SK-N-SH (cell line): ENCODE measurements at regions not wholly inside any gene's neighbourhood (a gene's known extent, or its start where the extent isn't known, plus 50 kb on each side); places are given as distances from the start of the nearest gene placed in this dataset.

Source experiments
- CTCF ChIA-PET: fragments of 300-600, 350-600 bp; formaldehyde crosslinking; extraction: SDS; loops from one replicate; lab custom pipeline; 2021; lab: Yijun Ruan, JAX
- POLR2A ChIA-PET: fragments of 350-600 bp; sonication (Branson Sonifier 250); formaldehyde crosslinking; extraction: SDS; loops from one replicate; lab custom pipeline; 2020; ENCODE audit warnings: antibody characterized with exemption, inconsistent platforms; lab: Yijun Ruan, JAX
- DNase-seq: peaks from one replicate; pipeline ENCODE4 v3.0.0; 2012
- H2AFZ ChIP-seq: fragments of 200-600 bp; sonication (generic); 2 replicates; pipeline ENCODE4 v1.8.1; 2016; ENCODE audit warnings: antibody characterized with exemption, mild to moderate bottlenecking, low read depth
- H3F3A ChIP-seq: fragments of 200-600 bp; sonication (generic); replicated peaks from 2 replicates; pipeline ENCODE3; 2016; ENCODE audit warnings: antibody characterized with exemption, mild to moderate bottlenecking; ENCODE audit not compliant: insufficient read depth
- H3K27ac ChIP-seq, 2 experiments: fragments of 200-500 bp in 1 of 2; fragments of 200-600 bp in 1 of 2; sonication (Bioruptor generic) in 1 of 2; sonication (generic), shearing (Covaris generic) in 1 of 2; 2 replicates each; pipeline versions ENCODE4 v1.5.1 to v1.6.1; 2014 to 2016; ENCODE audit warnings: low read depth in 2 of 2, inconsistent platforms in 1 of 2, low read length in 1 of 2, mild to moderate bottlenecking in 1 of 2, mixed read lengths in 1 of 2
- H3K27me3 ChIP-seq: fragments of 200-600 bp; sonication (generic), shearing (Covaris generic); 2 replicates; pipeline ENCODE4 v1.6.1; 2016; ENCODE audit warnings: mixed run types; ENCODE audit not compliant: insufficient read depth
- H3K36me3 ChIP-seq, 2 experiments: fragments of 200-500 bp in 1 of 2; fragments of 200-600 bp in 1 of 2; sonication (Bioruptor generic) in 1 of 2; sonication (generic) in 1 of 2; replicated peaks in 1 of 2; 2 replicates each; pipeline versions ENCODE3 to v1.5.1; 2014 to 2016; ENCODE audit warnings: low read length in 1 of 2, mild to moderate bottlenecking in 1 of 2; ENCODE audit not compliant: insufficient read depth in 2 of 2, control insufficient read depth in 1 of 2
- H3K4me1 ChIP-seq, 2 experiments: fragments of 200-500 bp in 1 of 2; fragments of 200-600 bp in 1 of 2; sonication (Bioruptor generic) in 1 of 2; sonication (generic), shearing (Covaris generic) in 1 of 2; 2 replicates each; pipeline versions ENCODE4 v1.5.1 to v1.6.1; 2014 to 2016; ENCODE audit warnings: low read depth in 1 of 2, low read length in 1 of 2, mixed run types in 1 of 2; ENCODE audit not compliant: insufficient read depth in 2 of 2, control insufficient read depth in 1 of 2
- H3K4me2 ChIP-seq: fragments of 200-600 bp; sonication (generic), shearing (Covaris generic); 2 replicates; pipeline ENCODE4 v1.6.1; 2017; ENCODE audit warnings: mixed run types
- H3K4me3 ChIP-seq, 2 experiments: fragments of 200-500 bp in 1 of 2; fragments of 200-600 bp in 1 of 2; sonication (Bioruptor generic) in 1 of 2; sonication (generic), shearing (Covaris generic) in 1 of 2; 2 replicates each; pipeline versions ENCODE4 v1.5.1 to v1.8.1; 2014 to 2016; ENCODE audit warnings: low read depth in 2 of 2, inconsistent platforms in 1 of 2, low read length in 1 of 2, mild to moderate bottlenecking in 1 of 2, mixed read lengths in 1 of 2, moderate library complexity in 1 of 2
- H3K79me2 ChIP-seq: fragments of 200-600 bp; sonication (generic); 2 replicates; pipeline ENCODE4 v1.8.1; 2017; ENCODE audit warnings: mild to moderate bottlenecking; ENCODE audit not compliant: insufficient read depth
- H3K9ac ChIP-seq: fragments of 200-600 bp; sonication (generic); 2 replicates; pipeline ENCODE4 v1.6.1; 2017; ENCODE audit warnings: mixed run types
- H3K9me2 ChIP-seq: fragments of 200-600 bp; sonication (generic); 2 replicates; pipeline ENCODE4 v1.6.1; 2017; ENCODE audit warnings: mixed run types
- H3K9me3 ChIP-seq: fragments of 200-600 bp; sonication (generic); 2 replicates; pipeline ENCODE4 v1.6.1; 2017; ENCODE audit warnings: mixed run types, mild to moderate bottlenecking, moderate library complexity
- H4K20me1 ChIP-seq: fragments of 200-600 bp; sonication (generic); 2 replicates; pipeline ENCODE4 v1.6.1; 2017; ENCODE audit warnings: mild to moderate bottlenecking, mixed run types; ENCODE audit not compliant: insufficient read depth
- CHD2 ChIP-seq: fragments of 150-350 bp; IDR thresholded peaks from 2 replicates; pipeline ENCODE4 v1.6.1; 2018; ENCODE audit warnings: low read length; ENCODE audit not compliant: partially characterized antibody
- ELF1 ChIP-seq: IDR thresholded peaks from 2 replicates; pipeline ENCODE4 v1.4.0; 2012
- EP300 ChIP-seq, 2 experiments: IDR thresholded peaks; 2 replicates each; pipeline versions ENCODE4 v1.4.0 to v1.6.1; 2012; ENCODE audit warnings: borderline replicate concordance in 1 of 2, low read depth in 1 of 2, low read length in 1 of 2
- EZH2phosphoT487 ChIP-seq: fragments of 200-600 bp; sonication (generic); IDR thresholded peaks from 2 replicates; pipeline ENCODE4 v1.6.1; 2017; ENCODE audit warnings: low read depth, mixed run types, mild to moderate bottlenecking, antibody characterized with exemption, moderate library complexity, borderline replicate concordance
- GABPA ChIP-seq: IDR thresholded peaks from 2 replicates; pipeline ENCODE4 v1.4.0; 2012; ENCODE audit warnings: low read depth, mild to moderate bottlenecking
- NFIC ChIP-seq: IDR thresholded peaks from 2 replicates; pipeline ENCODE4 v1.4.0; 2012; ENCODE audit warnings: borderline replicate concordance
- NRF1 ChIP-seq: IDR thresholded peaks from 2 replicates; pipeline ENCODE4 v1.6.1; 2012; ENCODE audit warnings: low read depth, mild to moderate bottlenecking, low read length
- POLR2AphosphoS5 ChIP-seq: IDR thresholded peaks from 2 replicates; pipeline ENCODE4 v1.6.1; 2012; ENCODE audit warnings: low read depth, low read length
- RCOR1 ChIP-seq: fragments of 150-350 bp; IDR thresholded peaks from 2 replicates; pipeline ENCODE4 v1.6.1; 2017; ENCODE audit warnings: antibody characterized with exemption, low read length
- RFX5 ChIP-seq: IDR thresholded peaks from 2 replicates; pipeline ENCODE4 v1.6.1; 2012; ENCODE audit warnings: mild to moderate bottlenecking, improper control_type of control experiment, low read length
- RXRA ChIP-seq: IDR thresholded peaks from 2 replicates; pipeline ENCODE4 v1.4.0; 2012; ENCODE audit warnings: low read depth, mild to moderate bottlenecking, borderline replicate concordance
- SIN3A ChIP-seq: IDR thresholded peaks from 2 replicates; pipeline ENCODE4 v1.6.1; 2012; ENCODE audit warnings: low read depth, mild to moderate bottlenecking, low read length, moderate library complexity, borderline replicate concordance
- TAF1 ChIP-seq: IDR thresholded peaks from 2 replicates; pipeline ENCODE4 v1.6.1; 2012; ENCODE audit warnings: low read depth, mild to moderate bottlenecking, low read length, moderate library complexity, borderline replicate concordance
- TCF12 ChIP-seq: IDR thresholded peaks from 2 replicates; pipeline ENCODE4 v1.4.0; 2012
- TEAD4 ChIP-seq: IDR thresholded peaks from 2 replicates; pipeline ENCODE4 v1.4.0; 2012; ENCODE audit warnings: mild to moderate bottlenecking, borderline replicate concordance; ENCODE audit not compliant: insufficient read depth
- WGBS: methylation state at CpG from one replicate; pipeline ENCODE4 v1.1.6; 2017; ENCODE audit warnings: low lambda C conversion rate; 5-methylcytosine and 5-hydroxymethylcytosine counted together
- TF ChIP-seq, protein P1 (sequence below): IDR thresholded peaks from 2 replicates; pipeline ENCODE4 v1.4.0; 2012; ENCODE audit warnings: low read depth, borderline replicate concordance
- TF ChIP-seq, protein P2 (sequence below): IDR thresholded peaks from 2 replicates; pipeline ENCODE4; 2012
- TF ChIP-seq, protein P3 (sequence below): fragments of 150-350 bp; IDR thresholded peaks from 2 replicates; pipeline ENCODE4 v1.6.1; 2016; ENCODE audit warnings: mild to moderate bottlenecking, low read depth, low read length
- TF ChIP-seq, protein P4 (sequence below): IDR thresholded peaks from 2 replicates; pipeline ENCODE4 v1.6.1; 2012; ENCODE audit warnings: mild to moderate bottlenecking, low read depth, low read length, moderate library complexity

DNA sequence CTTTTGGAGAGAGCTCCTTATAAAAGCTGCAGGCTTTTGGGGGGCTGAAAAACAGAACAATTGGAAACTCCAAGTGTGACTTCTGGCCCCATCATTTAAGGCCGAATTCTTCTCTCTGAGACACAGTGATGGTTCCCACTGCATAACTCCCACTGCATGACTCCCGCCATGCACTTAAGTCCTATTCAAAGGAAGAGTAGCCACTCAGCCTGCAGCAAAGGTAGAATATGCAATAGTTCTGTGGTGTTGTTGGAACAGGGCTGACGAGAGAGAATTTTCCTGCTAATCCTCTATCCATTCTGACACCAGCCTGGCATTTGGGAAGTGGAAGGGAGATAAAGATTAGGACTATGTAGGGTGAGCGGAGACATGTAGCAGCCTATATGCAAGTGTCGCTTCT lies 185.6 kb upstream of the ZNF462 start (continued):
- TF ChIP-seq, protein P1, sequence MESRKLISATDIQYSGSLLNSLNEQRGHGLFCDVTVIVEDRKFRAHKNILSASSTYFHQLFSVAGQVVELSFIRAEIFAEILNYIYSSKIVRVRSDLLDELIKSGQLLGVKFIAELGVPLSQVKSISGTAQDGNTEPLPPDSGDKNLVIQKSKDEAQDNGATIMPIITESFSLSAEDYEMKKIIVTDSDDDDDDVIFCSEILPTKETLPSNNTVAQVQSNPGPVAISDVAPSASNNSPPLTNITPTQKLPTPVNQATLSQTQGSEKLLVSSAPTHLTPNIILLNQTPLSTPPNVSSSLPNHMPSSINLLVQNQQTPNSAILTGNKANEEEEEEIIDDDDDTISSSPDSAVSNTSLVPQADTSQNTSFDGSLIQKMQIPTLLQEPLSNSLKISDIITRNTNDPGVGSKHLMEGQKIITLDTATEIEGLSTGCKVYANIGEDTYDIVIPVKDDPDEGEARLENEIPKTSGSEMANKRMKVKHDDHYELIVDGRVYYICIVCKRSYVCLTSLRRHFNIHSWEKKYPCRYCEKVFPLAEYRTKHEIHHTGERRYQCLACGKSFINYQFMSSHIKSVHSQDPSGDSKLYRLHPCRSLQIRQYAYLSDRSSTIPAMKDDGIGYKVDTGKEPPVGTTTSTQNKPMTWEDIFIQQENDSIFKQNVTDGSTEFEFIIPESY = no peak
- TF ChIP-seq RCOR1 (no peak), NFIC (no peak), TEAD4 (no peak), NRF1 (no peak), TCF12 (no peak)

DNA sequence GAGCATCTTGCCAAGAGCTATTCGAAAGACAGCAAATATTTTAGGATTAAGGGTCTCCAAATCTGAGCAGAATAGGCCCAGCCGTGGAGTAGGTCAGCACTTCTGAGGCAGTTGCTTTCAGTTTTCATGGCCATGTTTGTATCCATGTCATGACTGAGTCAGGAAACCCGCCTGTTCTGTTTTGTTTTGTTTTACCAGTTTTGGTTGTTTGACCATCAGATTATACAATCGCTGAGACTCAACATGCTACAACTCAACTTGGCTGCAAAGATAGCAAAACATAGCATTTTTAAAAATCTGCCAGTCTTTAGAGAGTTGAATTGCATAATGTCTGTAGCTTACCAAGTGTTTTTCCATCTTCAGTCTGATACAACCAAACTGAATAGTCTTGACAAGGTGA lies 185.1 kb upstream of the ZNF462 start:
- Histone ChIP-seq H3K9ac (no peak overlapping the region), H3K36me3 (no peaks in the 10 kb centered on the region), H3K27me3 (no peaks in the 10 kb centered on the region), H3K79me2 (no peaks in the 10 kb centered on the region), H3K4me3 (no peak overlapping the region), H3K9me3 (no peaks in the 10 kb centered on the region), H3K4me1 (no peaks in the 10 kb centered on the region), H2AFZ (no peak overlapping the region), H3F3A (no peaks in the 10 kb centered on the region), H4K20me1 (no peaks in the 10 kb centered on the region), H3K27ac (no peak overlapping the region), H3K4me2 (no peak overlapping the region), H3K9me2 (no peaks in the 10 kb centered on the region)
- no peak for DNase-seq
- 55% methylated on average over 4 of the region's 4 CpGs for WGBS
- ChIA-PET POLR2A (no interaction called here), CTCF (interaction anchor here (0.9 kb wide), 1 partner anchor 8 kb away, joined by 3 read pairs; no protein-coding TSS in a partner anchor)
- TF ChIP-seq EZH2phosphoT487 (no peak), RXRA (no peak), TCF12 (no peak), POLR2AphosphoS5 (no peak), NRF1 (no peak), TAF1 (no peak), GABPA (no peak)
- TF ChIP-seq, protein P2, sequence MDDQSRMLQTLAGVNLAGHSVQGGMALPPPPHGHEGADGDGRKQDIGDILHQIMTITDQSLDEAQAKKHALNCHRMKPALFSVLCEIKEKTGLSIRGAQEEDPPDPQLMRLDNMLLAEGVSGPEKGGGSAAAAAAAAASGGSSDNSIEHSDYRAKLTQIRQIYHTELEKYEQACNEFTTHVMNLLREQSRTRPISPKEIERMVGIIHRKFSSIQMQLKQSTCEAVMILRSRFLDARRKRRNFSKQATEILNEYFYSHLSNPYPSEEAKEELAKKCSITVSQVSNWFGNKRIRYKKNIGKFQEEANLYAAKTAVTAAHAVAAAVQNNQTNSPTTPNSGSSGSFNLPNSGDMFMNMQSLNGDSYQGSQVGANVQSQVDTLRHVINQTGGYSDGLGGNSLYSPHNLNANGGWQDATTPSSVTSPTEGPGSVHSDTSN = no peak
- TF ChIP-seq, protein P3, sequence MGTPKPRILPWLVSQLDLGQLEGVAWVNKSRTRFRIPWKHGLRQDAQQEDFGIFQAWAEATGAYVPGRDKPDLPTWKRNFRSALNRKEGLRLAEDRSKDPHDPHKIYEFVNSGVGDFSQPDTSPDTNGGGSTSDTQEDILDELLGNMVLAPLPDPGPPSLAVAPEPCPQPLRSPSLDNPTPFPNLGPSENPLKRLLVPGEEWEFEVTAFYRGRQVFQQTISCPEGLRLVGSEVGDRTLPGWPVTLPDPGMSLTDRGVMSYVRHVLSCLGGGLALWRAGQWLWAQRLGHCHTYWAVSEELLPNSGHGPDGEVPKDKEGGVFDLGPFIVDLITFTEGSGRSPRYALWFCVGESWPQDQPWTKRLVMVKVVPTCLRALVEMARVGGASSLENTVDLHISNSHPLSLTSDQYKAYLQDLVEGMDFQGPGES = no peak

DNA sequence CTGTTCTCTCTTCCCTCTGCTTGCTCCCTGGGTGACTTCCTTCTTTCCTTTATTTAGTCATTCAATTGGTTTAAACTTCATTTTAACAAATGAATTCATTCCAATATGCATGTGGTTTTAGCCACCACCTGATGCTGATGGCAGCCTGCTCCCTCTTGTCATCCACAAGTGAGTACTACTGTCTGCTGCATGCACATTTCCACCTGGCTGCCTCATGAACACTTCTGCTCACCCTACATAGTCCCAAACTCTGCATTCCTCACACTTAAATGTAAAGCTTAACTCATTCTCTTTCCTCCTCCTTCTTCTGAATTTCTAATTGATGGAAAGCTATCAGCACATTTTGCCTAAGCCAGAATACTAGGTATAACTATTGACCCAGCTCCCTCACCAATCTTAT lies 184.7 kb upstream of the ZNF462 start:
- no peak overlapping the region for H2AFZ ChIP-seq
- no peaks in the 10 kb centered on the region for H3K9me3 ChIP-seq
- H3K27me3 ChIP-seq = no peaks in the 10 kb centered on the region
- H3K4me2 ChIP-seq = no peak overlapping the region
- no peaks in the 10 kb centered on the region for H3K79me2 ChIP-seq
- no peaks in the 10 kb centered on the region for H3K4me1 ChIP-seq
- H3K9ac ChIP-seq = no peak overlapping the region
- ChIA-PET POLR2A (no interaction called here), CTCF (no interaction called here)
- no peak for DNase-seq
- H3K27ac ChIP-seq = no peak overlapping the region
- H3K9me2 ChIP-seq = no peaks in the 10 kb centered on the region
- H3F3A ChIP-seq = no peaks in the 10 kb centered on the region
- H4K20me1 ChIP-seq = no peaks in the 10 kb centered on the region
- no peak overlapping the region for H3K4me3 ChIP-seq
- H3K36me3 ChIP-seq = no peaks in the 10 kb centered on the region
- TF ChIP-seq TCF12 (no peak), SIN3A (no peak), EP300 (IDR thresholded peaks at IDR 0.05; ENCODE audit: borderline replicate concordance in 1 of 2, low read depth in 1 of 2, low read length in 1 of 2) (no peak), CHD2 (no peak), RFX5 (no peak), ELF1 (no peak)
- TF ChIP-seq, protein P2 = no peak
- TF ChIP-seq, protein P4, sequence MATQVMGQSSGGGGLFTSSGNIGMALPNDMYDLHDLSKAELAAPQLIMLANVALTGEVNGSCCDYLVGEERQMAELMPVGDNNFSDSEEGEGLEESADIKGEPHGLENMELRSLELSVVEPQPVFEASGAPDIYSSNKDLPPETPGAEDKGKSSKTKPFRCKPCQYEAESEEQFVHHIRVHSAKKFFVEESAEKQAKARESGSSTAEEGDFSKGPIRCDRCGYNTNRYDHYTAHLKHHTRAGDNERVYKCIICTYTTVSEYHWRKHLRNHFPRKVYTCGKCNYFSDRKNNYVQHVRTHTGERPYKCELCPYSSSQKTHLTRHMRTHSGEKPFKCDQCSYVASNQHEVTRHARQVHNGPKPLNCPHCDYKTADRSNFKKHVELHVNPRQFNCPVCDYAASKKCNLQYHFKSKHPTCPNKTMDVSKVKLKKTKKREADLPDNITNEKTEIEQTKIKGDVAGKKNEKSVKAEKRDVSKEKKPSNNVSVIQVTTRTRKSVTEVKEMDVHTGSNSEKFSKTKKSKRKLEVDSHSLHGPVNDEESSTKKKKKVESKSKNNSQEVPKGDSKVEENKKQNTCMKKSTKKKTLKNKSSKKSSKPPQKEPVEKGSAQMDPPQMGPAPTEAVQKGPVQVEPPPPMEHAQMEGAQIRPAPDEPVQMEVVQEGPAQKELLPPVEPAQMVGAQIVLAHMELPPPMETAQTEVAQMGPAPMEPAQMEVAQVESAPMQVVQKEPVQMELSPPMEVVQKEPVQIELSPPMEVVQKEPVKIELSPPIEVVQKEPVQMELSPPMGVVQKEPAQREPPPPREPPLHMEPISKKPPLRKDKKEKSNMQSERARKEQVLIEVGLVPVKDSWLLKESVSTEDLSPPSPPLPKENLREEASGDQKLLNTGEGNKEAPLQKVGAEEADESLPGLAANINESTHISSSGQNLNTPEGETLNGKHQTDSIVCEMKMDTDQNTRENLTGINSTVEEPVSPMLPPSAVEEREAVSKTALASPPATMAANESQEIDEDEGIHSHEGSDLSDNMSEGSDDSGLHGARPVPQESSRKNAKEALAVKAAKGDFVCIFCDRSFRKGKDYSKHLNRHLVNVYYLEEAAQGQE = no peak
